ENCODE measurements at regions not wholly inside any gene's neighbourhood (a gene's known extent, or its start where the extent isn't known, plus 50 kb on each side); places are given as distances from the start of the nearest gene placed in this dataset.

DNA sequence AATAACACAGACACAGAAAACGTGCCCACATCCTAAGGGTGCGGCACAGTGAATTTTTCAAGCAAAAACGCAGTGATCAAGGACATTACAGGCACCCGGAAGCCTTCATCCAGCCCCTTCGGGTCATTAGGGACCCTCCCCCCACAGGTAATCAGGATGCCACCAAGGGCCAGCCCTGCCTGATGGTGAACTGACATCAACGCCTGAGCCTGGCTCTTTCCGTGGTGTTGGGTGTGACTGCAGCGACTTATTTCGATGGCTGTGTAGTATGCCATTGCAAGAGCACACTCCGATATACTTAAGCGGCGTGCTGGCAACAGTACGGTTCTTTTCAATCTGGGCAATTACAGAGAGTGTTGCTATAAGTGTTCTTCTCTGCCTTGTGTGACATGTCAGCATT lies 310.0 kb upstream of the IRX1 start (continued):
- TF ChIP-seq, protein P1, sequence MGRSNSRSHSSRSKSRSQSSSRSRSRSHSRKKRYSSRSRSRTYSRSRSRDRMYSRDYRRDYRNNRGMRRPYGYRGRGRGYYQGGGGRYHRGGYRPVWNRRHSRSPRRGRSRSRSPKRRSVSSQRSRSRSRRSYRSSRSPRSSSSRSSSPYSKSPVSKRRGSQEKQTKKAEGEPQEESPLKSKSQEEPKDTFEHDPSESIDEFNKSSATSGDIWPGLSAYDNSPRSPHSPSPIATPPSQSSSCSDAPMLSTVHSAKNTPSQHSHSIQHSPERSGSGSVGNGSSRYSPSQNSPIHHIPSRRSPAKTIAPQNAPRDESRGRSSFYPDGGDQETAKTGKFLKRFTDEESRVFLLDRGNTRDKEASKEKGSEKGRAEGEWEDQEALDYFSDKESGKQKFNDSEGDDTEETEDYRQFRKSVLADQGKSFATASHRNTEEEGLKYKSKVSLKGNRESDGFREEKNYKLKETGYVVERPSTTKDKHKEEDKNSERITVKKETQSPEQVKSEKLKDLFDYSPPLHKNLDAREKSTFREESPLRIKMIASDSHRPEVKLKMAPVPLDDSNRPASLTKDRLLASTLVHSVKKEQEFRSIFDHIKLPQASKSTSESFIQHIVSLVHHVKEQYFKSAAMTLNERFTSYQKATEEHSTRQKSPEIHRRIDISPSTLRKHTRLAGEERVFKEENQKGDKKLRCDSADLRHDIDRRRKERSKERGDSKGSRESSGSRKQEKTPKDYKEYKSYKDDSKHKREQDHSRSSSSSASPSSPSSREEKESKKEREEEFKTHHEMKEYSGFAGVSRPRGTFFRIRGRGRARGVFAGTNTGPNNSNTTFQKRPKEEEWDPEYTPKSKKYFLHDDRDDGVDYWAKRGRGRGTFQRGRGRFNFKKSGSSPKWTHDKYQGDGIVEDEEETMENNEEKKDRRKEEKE (IDR thresholded peaks at IDR 0.05; ENCODE audit: borderline replicate concordance in 1 of 2, control insufficient read depth in 1 of 2, low read depth in 2 of 2, low read length in 1 of 2) = no peak
- TF ChIP-seq L3MBTL2 (IDR thresholded peaks at IDR 0.05) = no peak
- no peak for TF ChIP-seq MXI1 (IDR thresholded peaks at IDR 0.05; ENCODE audit: low read depth, low read length)

DNA sequence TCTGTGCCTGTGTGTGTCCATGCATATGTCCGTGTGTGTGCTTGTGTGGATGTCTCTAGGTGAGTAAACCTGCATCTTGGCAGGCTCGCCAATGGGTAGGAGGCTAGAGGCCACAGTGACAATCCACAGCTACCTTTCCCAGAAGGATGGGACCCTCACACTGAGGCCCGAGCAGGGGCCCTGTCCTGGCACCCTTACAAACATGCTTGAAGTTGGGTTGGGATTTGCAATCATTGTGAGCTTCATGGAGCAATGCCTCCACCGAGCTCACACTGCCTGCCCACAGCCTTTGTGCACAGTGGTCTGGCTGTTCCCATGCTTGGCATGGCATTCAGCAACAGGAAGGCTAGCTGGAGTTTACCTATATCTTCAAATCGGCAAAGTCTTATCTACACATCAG lies 311.1 kb upstream of the IRX1 start:
- WGBS (ENCODE audit: insufficient coverage, low coverage, missing lambda C conversion rate) = 0% methylated on average over 5 of the region's 5 CpGs
- TF ChIP-seq, protein P2, sequence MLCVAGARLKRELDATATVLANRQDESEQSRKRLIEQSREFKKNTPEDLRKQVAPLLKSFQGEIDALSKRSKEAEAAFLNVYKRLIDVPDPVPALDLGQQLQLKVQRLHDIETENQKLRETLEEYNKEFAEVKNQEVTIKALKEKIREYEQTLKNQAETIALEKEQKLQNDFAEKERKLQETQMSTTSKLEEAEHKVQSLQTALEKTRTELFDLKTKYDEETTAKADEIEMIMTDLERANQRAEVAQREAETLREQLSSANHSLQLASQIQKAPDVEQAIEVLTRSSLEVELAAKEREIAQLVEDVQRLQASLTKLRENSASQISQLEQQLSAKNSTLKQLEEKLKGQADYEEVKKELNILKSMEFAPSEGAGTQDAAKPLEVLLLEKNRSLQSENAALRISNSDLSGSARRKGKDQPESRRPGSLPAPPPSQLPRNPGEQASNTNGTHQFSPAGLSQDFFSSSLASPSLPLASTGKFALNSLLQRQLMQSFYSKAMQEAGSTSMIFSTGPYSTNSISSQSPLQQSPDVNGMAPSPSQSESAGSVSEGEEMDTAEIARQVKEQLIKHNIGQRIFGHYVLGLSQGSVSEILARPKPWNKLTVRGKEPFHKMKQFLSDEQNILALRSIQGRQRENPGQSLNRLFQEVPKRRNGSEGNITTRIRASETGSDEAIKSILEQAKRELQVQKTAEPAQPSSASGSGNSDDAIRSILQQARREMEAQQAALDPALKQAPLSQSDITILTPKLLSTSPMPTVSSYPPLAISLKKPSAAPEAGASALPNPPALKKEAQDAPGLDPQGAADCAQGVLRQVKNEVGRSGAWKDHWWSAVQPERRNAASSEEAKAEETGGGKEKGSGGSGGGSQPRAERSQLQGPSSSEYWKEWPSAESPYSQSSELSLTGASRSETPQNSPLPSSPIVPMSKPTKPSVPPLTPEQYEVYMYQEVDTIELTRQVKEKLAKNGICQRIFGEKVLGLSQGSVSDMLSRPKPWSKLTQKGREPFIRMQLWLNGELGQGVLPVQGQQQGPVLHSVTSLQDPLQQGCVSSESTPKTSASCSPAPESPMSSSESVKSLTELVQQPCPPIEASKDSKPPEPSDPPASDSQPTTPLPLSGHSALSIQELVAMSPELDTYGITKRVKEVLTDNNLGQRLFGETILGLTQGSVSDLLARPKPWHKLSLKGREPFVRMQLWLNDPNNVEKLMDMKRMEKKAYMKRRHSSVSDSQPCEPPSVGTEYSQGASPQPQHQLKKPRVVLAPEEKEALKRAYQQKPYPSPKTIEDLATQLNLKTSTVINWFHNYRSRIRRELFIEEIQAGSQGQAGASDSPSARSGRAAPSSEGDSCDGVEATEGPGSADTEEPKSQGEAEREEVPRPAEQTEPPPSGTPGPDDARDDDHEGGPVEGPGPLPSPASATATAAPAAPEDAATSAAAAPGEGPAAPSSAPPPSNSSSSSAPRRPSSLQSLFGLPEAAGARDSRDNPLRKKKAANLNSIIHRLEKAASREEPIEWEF (CRISPR knock-in tag; IDR thresholded peaks at IDR 0.05) = no peak
- TF ChIP-seq PPARD (CRISPR knock-in tag; IDR thresholded peaks at IDR 0.05) (no peak), PCBP1 (IDR thresholded peaks at IDR 0.05; ENCODE audit: low read depth, low read length, poor library complexity, severe bottlenecking) (no peak)
- TF ChIP-seq, protein P3, sequence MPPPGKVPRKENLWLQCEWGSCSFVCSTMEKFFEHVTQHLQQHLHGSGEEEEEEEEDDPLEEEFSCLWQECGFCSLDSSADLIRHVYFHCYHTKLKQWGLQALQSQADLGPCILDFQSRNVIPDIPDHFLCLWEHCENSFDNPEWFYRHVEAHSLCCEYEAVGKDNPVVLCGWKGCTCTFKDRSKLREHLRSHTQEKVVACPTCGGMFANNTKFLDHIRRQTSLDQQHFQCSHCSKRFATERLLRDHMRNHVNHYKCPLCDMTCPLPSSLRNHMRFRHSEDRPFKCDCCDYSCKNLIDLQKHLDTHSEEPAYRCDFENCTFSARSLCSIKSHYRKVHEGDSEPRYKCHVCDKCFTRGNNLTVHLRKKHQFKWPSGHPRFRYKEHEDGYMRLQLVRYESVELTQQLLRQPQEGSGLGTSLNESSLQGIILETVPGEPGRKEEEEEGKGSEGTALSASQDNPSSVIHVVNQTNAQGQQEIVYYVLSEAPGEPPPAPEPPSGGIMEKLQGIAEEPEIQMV (tag; conservative IDR thresholded peaks at IDR 0.05; ENCODE audit: low read depth) = no peak
- ChIA-PET POLR2A (no interaction called here), CTCF (ENCODE audit: low intra/inter-chr PET ratio) (no interaction called here)
- Histone ChIP-seq H3K27me3 (ENCODE audit: control insufficient read depth in 2 of 2, insufficient read depth in 2 of 2, low read length in 2 of 2) (peaks cover 0 to 22% of the 10 kb centered on the region in 2 experiments; a peak in 2 of 5 replicates), H4K20me1 (replicated peaks; ENCODE audit: control insufficient read depth, insufficient read depth, low read length) (0 out of 2 replicates have a peak, but pooled peaks cover 6% of the 10 kb centered on the region), H3K9me1 (ENCODE audit: control insufficient read depth, insufficient read depth, low read length) (no peaks in the 10 kb centered on the region), H2AFZ (ENCODE audit: low read depth, low read length) (no peak overlapping the region), H3K4me3 (no peak overlapping the region), H3K9ac (ENCODE audit: insufficient read depth in 1 of 2, low read depth in 2 of 2, low read length in 2 of 2) (no peak overlapping the region), H3K27ac (ENCODE audit: extremely low read depth, low read depth, low read length) (no peak overlapping the region), H3K4me1 (replicated peaks in 1 of 2; ENCODE audit: control insufficient read depth in 2 of 2, insufficient read depth in 2 of 2, low read length in 2 of 2) (no peaks in the 10 kb centered on the region), H3K9me3 (replicated peaks; ENCODE audit: control insufficient read depth, insufficient read depth, low read depth, low read length) (no peaks in the 10 kb centered on the region), H3K79me2 (ENCODE audit: control insufficient read depth, insufficient read depth, low read length) (no peaks in the 10 kb centered on the region), H3K36me3 (ENCODE audit: control insufficient read depth, insufficient read depth, low read length) (no peaks in the 10 kb centered on the region), H3K4me2 (ENCODE audit: insufficient read depth, low read length) (no peak overlapping the region)
- FAIRE-seq (no peak), ATAC-seq (no peak), DNase-seq (ENCODE audit: extremely low read depth in 1 of 4, low spot score in 3 of 4) (no peak)
- in situ Hi-C loops (cut with MboI) (no loop called here), intact Hi-C loops (cut with micrococcal nuclease) (no loop called here)
- BruUV-seq (replicated peaks) = no TSS peak
